HepG2 (cell line): ENCODE measurements at regions not wholly inside any gene's neighbourhood (a gene's known extent, or its start where the extent isn't known, plus 50 kb on each side); places are given as distances from the start of the nearest gene placed in this dataset.

Experiments used
- EZH2 ChIP-seq: conservative IDR thresholded peaks from 2 replicates; pipeline ENCODE4 v1.6.1; 2012; ENCODE audit warnings: mild to moderate bottlenecking, low read depth, low read length, moderate library complexity
- POLR2A ChIP-seq, 2 experiments: IDR thresholded peaks; 2 replicates each; pipeline ENCODE4 v1.6.1; 2011; ENCODE audit warnings: low read depth in 2 of 2, low read length in 2 of 2, mild to moderate bottlenecking in 1 of 2, moderate library complexity in 1 of 2; ENCODE audit not compliant: insufficient read depth in 1 of 2
- RFX5 ChIP-seq: IDR thresholded peaks from 2 replicates; pipeline ENCODE4 v1.6.1; 2011; ENCODE audit warnings: low read depth, low read length, improper control_type of control experiment
- UBTF ChIP-seq: sonication (generic); formaldehyde crosslinking; IDR thresholded peaks from 2 replicates; pipeline ENCODE4 v1.4.0; 2020; ENCODE audit warnings: mild to moderate bottlenecking, missing genetic modification reagents
- ZBTB7A ChIP-seq: sonication (generic); formaldehyde crosslinking; IDR thresholded peaks from 2 replicates; pipeline ENCODE4 v1.8.0; 2022; ENCODE audit warnings: mild to moderate bottlenecking, missing genetic modification reagents
- ZNF441 ChIP-seq: sonication (generic); formaldehyde crosslinking; IDR thresholded peaks from 2 replicates; pipeline ENCODE4 v1.7.0; 2021; ENCODE audit warnings: missing genetic modification reagents, borderline replicate concordance
- ZNF800 ChIP-seq: sonication (generic); formaldehyde crosslinking; IDR thresholded peaks from 2 replicates; pipeline ENCODE4 v1.4.0; 2020; ENCODE audit warnings: missing genetic modification reagents
- ZNF878 ChIP-seq: sonication (generic); formaldehyde crosslinking; IDR thresholded peaks from 2 replicates; pipeline ENCODE4 v1.8.1; 2023; ENCODE audit warnings: mild to moderate bottlenecking, missing genetic modification reagents, moderate library complexity
- TF ChIP-seq, protein P1 (sequence below): sonication (generic); formaldehyde crosslinking; IDR thresholded peaks from 2 replicates; pipeline ENCODE4 v1.5.0; 2020; ENCODE audit warnings: mild to moderate bottlenecking, missing genetic modification reagents, moderate library complexity

DNA sequence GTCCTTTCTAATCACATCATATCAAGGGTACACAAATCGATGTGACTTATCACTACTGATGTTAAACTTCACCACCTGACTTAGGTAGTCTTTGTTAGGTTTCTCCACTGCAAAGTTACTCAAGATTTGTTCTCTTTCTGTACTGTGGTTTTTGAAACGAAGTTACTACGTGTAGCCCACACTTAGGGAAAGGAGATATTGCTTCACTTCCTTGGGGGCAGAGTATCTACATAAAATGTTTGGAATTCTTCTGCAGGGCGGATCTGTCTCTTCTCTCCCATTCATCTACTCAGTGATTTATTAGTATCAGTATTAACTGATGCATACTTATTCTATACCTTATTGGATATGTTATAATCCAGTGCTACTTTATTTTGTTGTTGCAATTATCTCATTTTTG lies 403.6 kb upstream of the MON1B start:
- TF ChIP-seq UBTF (CRISPR knock-in tag) (no peak), ZNF878 (CRISPR knock-in tag) (no peak), ZNF800 (CRISPR knock-in tag) (no peak), EZH2 (no peak), ZNF441 (CRISPR knock-in tag) (no peak), RFX5 (no peak), POLR2A (IDR thresholded peaks at IDR 0.05; ENCODE audit: insufficient read depth in 1 of 2, low read depth in 2 of 2, low read length in 2 of 2) (no peak), ZBTB7A (CRISPR knock-in tag) (no peak)
- TF ChIP-seq, protein P1, sequence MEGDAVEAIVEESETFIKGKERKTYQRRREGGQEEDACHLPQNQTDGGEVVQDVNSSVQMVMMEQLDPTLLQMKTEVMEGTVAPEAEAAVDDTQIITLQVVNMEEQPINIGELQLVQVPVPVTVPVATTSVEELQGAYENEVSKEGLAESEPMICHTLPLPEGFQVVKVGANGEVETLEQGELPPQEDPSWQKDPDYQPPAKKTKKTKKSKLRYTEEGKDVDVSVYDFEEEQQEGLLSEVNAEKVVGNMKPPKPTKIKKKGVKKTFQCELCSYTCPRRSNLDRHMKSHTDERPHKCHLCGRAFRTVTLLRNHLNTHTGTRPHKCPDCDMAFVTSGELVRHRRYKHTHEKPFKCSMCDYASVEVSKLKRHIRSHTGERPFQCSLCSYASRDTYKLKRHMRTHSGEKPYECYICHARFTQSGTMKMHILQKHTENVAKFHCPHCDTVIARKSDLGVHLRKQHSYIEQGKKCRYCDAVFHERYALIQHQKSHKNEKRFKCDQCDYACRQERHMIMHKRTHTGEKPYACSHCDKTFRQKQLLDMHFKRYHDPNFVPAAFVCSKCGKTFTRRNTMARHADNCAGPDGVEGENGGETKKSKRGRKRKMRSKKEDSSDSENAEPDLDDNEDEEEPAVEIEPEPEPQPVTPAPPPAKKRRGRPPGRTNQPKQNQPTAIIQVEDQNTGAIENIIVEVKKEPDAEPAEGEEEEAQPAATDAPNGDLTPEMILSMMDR, result no peak
